ENCODE measurements at regions not wholly inside any gene's neighbourhood (a gene's known extent, or its start where the extent isn't known, plus 50 kb on each side); places are given as distances from the start of the nearest gene placed in this dataset.

DNA sequence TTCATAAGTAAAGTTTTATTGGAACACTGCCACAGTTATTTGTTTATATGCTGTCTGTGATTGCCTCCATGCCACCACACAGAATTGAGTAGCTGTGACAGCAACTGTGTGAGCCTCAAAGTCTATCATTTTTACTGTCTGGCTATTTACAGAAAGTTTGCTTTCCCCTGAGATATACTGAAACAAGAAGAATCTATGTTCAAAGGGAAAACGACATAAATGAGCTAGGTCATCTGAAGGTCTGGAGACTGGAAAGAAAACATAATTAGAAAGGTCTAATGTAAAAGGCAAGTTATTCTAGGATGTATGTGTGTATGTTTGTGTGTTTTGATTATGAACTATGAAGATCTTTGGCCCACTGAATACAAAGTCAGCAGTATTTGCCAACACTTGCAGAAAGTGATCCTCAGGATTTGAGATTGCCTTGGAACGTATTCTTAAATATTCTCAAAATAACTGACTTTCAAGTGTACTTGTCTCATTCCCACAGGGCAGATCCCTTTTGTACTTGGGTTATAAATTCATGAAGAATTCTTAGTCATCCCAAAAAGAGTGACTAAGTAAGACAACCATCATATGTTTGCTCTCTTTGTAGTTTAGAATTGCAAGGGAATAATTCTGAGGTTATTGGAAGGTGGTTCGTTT lies 677.7 kb downstream of the DOK5 start:
- TF ChIP-seq, protein P1, sequence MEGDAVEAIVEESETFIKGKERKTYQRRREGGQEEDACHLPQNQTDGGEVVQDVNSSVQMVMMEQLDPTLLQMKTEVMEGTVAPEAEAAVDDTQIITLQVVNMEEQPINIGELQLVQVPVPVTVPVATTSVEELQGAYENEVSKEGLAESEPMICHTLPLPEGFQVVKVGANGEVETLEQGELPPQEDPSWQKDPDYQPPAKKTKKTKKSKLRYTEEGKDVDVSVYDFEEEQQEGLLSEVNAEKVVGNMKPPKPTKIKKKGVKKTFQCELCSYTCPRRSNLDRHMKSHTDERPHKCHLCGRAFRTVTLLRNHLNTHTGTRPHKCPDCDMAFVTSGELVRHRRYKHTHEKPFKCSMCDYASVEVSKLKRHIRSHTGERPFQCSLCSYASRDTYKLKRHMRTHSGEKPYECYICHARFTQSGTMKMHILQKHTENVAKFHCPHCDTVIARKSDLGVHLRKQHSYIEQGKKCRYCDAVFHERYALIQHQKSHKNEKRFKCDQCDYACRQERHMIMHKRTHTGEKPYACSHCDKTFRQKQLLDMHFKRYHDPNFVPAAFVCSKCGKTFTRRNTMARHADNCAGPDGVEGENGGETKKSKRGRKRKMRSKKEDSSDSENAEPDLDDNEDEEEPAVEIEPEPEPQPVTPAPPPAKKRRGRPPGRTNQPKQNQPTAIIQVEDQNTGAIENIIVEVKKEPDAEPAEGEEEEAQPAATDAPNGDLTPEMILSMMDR (IDR thresholded peaks at IDR 0.05; ENCODE audit: poor library complexity): no peak
- no peak for TF ChIP-seq EZH2 (IDR thresholded peaks at IDR 0.05; ENCODE audit: borderline replicate concordance)
